HuH-7 (cell line): ENCODE measurements at regions not wholly inside any gene's neighbourhood (a gene's known extent, or its start where the extent isn't known, plus 50 kb on each side); places are given as distances from the start of the nearest gene placed in this dataset.

Experiments used
- DNase-seq: peaks from one replicate; pipeline ENCODE4 v3.0.0; 2011; ENCODE audit warnings: low spot score

GRCh38 chr2:21633015-21633414 is 509.2 kb downstream of the TDRD15 start:
- DNase-seq, result no peak

- DNase-seq, result no peak
Observed at GRCh38 chr2:21633466-21633865, 509.7 kb downstream of the TDRD15 start.

- DNase-seq, result no peak
Observed at GRCh38 chr2:21633911-21634310, 510.1 kb downstream of the TDRD15 start.

- DNase-seq, result no peak
Observed at GRCh38 chr2:21640046-21640445, 516.3 kb downstream of the TDRD15 start.

- DNase-seq, result no peak
Observed at GRCh38 chr2:21642647-21643046, 518.9 kb downstream of the TDRD15 start.

GRCh38 chr2:21643180-21643579 is 519.4 kb downstream of the TDRD15 start:
- no peak for DNase-seq

GRCh38 chr2:21644266-21644665 is 520.5 kb downstream of the TDRD15 start:
- no peak for DNase-seq

- no peak for DNase-seq
Observed at GRCh38 chr2:21646345-21646744, 522.6 kb downstream of the TDRD15 start.

GRCh38 chr2:21650569-21650968 is 526.8 kb downstream of the TDRD15 start:
- no peak for DNase-seq

- DNase-seq, result no peak
Observed at GRCh38 chr2:21655136-21655535, 531.4 kb downstream of the TDRD15 start.

- no peak for DNase-seq
Observed at GRCh38 chr2:21656330-21657075, 532.7 kb downstream of the TDRD15 start.

GRCh38 chr2:21657445-21657844 is 533.7 kb downstream of the TDRD15 start:
- no peak for DNase-seq

- no peak for DNase-seq
Observed at GRCh38 chr2:21658269-21658668, 534.5 kb downstream of the TDRD15 start.

- no peak for DNase-seq
Observed at GRCh38 chr2:21658907-21659477, 535.2 kb downstream of the TDRD15 start.

GRCh38 chr2:21664083-21664482 is 540.3 kb downstream of the TDRD15 start:
- DNase-seq, result no peak

GRCh38 chr2:21667638-21668037 is 543.9 kb downstream of the TDRD15 start:
- DNase-seq, result no peak

GRCh38 chr2:21668078-21668710 is 544.4 kb downstream of the TDRD15 start:
- no peak for DNase-seq

- DNase-seq, result no peak
Observed at GRCh38 chr2:21676041-21676440, 552.3 kb downstream of the TDRD15 start.

- DNase-seq, result no peak
Observed at GRCh38 chr2:21676676-21677075, 552.9 kb downstream of the TDRD15 start.

GRCh38 chr2:21683838-21684237 is 560.1 kb downstream of the TDRD15 start:
- no peak for DNase-seq

GRCh38 chr2:21687589-21687988 is 563.8 kb downstream of the TDRD15 start:
- DNase-seq, result no peak

GRCh38 chr2:21690005-21690404 is 566.2 kb downstream of the TDRD15 start:
- DNase-seq, result no peak

- DNase-seq, result no peak
Observed at GRCh38 chr2:21693081-21693480, 569.3 kb downstream of the TDRD15 start.
